CD14-positive monocyte (primary cell): ENCODE measurements at regions not wholly inside any gene's neighbourhood (a gene's known extent, or its start where the extent isn't known, plus 50 kb on each side); places are given as distances from the start of the nearest gene placed in this dataset.

Experiments used
- DNase-seq, 3 donors: peaks; one replicate each; pipeline ENCODE4 v3.0.0-alpha.2; 2011 to 2022
- H2AFZ ChIP-seq: 2 replicates; pipeline ENCODE4 v1.6.0; 2012; ENCODE audit warnings: mild to moderate bottlenecking, low read depth, low read length, inconsistent platforms; ENCODE audit not compliant: insufficient read depth, poor library complexity, severe bottlenecking
- H3K27ac ChIP-seq, 2 donors: 1 replicate in 1 of 2; 2 replicates in 1 of 2; pipeline ENCODE4 v1.5.1; 2012 to 2013; ENCODE audit warnings: low read length in 2 of 2, control low read depth in 1 of 2, inconsistent platforms in 1 of 2, low read depth in 1 of 2, mild to moderate bottlenecking in 1 of 2
- H3K27me3 ChIP-seq, 2 donors: one replicate each; pipeline versions ENCODE4 v1.6.0 to v1.6.1; 2011 to 2013; ENCODE audit warnings: low read length in 2 of 2; ENCODE audit not compliant: control insufficient read depth in 2 of 2, insufficient read depth in 2 of 2
- H3K36me3 ChIP-seq, 2 donors: replicated peaks in 1 of 2; 1 replicate in 1 of 2; 2 replicates in 1 of 2; pipeline versions ENCODE4 v1.5.1 to v1.6.1; 2012 to 2013; ENCODE audit warnings: low read length in 2 of 2, control low read depth in 1 of 2, inconsistent platforms in 1 of 2, mild to moderate bottlenecking in 1 of 2; ENCODE audit not compliant: insufficient read depth in 2 of 2, control insufficient read depth in 1 of 2
- H3K4me1 ChIP-seq, 2 donors: 1 replicate in 1 of 2; 2 replicates in 1 of 2; pipeline versions ENCODE4 v1.5.1 to v1.6.1; 2012 to 2013; ENCODE audit warnings: low read length in 2 of 2, control low read depth in 1 of 2, inconsistent platforms in 1 of 2, mild to moderate bottlenecking in 1 of 2, moderate library complexity in 1 of 2; ENCODE audit not compliant: insufficient read depth in 2 of 2, control insufficient read depth in 1 of 2
- H3K4me2 ChIP-seq: replicated peaks from 2 replicates; pipeline ENCODE3; 2012; ENCODE audit warnings: low read length, moderate library complexity, mild to moderate bottlenecking; ENCODE audit not compliant: poor library complexity, severe bottlenecking; ENCODE audit errors: extremely low read depth
- H3K4me3 ChIP-seq, 3 experiments: fragments of 200-600 bp in 1 of 3; sonication (generic) in 1 of 3; replicated peaks in 1 of 3; 1 replicate in 2 of 3; 2 replicates in 1 of 3; pipeline ENCODE4 v1.5.1; 2011 to 2013; ENCODE audit warnings: low read length in 3 of 3, mild to moderate bottlenecking in 3 of 3, control low read depth in 2 of 3, low read depth in 2 of 3, inconsistent platforms in 1 of 3, moderate library complexity in 1 of 3
- H3K79me2 ChIP-seq: 2 replicates; pipeline ENCODE4 v1.6.0; 2012; ENCODE audit warnings: mild to moderate bottlenecking, control low read depth, inconsistent platforms, low read length, moderate library complexity; ENCODE audit not compliant: insufficient read depth
- H3K9ac ChIP-seq: 2 replicates; pipeline ENCODE4 v1.6.0; 2017; ENCODE audit warnings: low read length, mild to moderate bottlenecking; ENCODE audit not compliant: insufficient read depth, poor library complexity, severe bottlenecking
- H3K9me3 ChIP-seq, 2 donors: replicated peaks in 1 of 2; 1 replicate in 1 of 2; 2 replicates in 1 of 2; pipeline versions ENCODE4 v1.5.1 to v1.6.1; 2012 to 2013; ENCODE audit warnings: low read length in 2 of 2, control low read depth in 1 of 2; ENCODE audit not compliant: control insufficient read depth in 1 of 2, insufficient read depth in 1 of 2
- H4K20me1 ChIP-seq: 2 replicates; pipeline ENCODE4 v1.6.0; 2012; ENCODE audit warnings: mild to moderate bottlenecking, low read length, control low read depth, moderate library complexity; ENCODE audit not compliant: insufficient read depth
- H3K27ac Mint-ChIP-seq, 7 donors: one replicate each; pipeline ENCODE4 v1.8.0; 2020; ENCODE audit warnings: mild to moderate bottlenecking in 7 of 7, mixed read lengths in 7 of 7, moderate library complexity in 6 of 7, inconsistent platforms in 2 of 7
- H3K27me3 Mint-ChIP-seq, 3 donors: one replicate each; pipeline ENCODE4 v1.8.0; 2021 to 2022; ENCODE audit warnings: low read depth in 3 of 3, mild to moderate bottlenecking in 3 of 3, mixed read lengths in 3 of 3, moderate library complexity in 3 of 3, inconsistent platforms in 1 of 3
- H3K36me3 Mint-ChIP-seq, 2 donors: one replicate each; pipeline ENCODE4 v1.8.0; 2020; ENCODE audit warnings: mixed read lengths in 2 of 2, inconsistent platforms in 1 of 2, mild to moderate bottlenecking in 1 of 2
- H3K4me1 Mint-ChIP-seq: one replicate; pipeline ENCODE4 v1.8.0; 2020; ENCODE audit warnings: mild to moderate bottlenecking, mixed read lengths
- H3K4me3 Mint-ChIP-seq, 2 donors: one replicate each; pipeline ENCODE4 v1.8.0; 2020; ENCODE audit warnings: mild to moderate bottlenecking in 2 of 2, mixed read lengths in 2 of 2, moderate library complexity in 1 of 2
- H3K9me3 Mint-ChIP-seq, 7 donors: one replicate each; pipeline ENCODE4 v1.8.0; 2020 to 2022; ENCODE audit warnings: mixed read lengths in 7 of 7, mild to moderate bottlenecking in 6 of 7, moderate library complexity in 6 of 7, inconsistent platforms in 2 of 7
- WGBS: methylation state at CpG from one replicate; pipeline ENCODE4 v1.1.5; 2013; ENCODE audit warnings: missing lambda C conversion rate; ENCODE audit not compliant: insufficient coverage; 5-methylcytosine and 5-hydroxymethylcytosine counted together
- intact Hi-C, 2 donors: fragments of 100-400 bp; cut with micrococcal nuclease; formaldehyde crosslinking; loops; one replicate each; pipeline versions ENCODE4 v1.15.0 to v1.15.1; 2023
- TF ChIP-seq, protein P1 (sequence below): fragments of 200-600 bp; IDR thresholded peaks from one replicate; pipeline ENCODE4 v1.8.0; 2022; ENCODE audit warnings: antibody characterized with exemption, mild to moderate bottlenecking

DNA sequence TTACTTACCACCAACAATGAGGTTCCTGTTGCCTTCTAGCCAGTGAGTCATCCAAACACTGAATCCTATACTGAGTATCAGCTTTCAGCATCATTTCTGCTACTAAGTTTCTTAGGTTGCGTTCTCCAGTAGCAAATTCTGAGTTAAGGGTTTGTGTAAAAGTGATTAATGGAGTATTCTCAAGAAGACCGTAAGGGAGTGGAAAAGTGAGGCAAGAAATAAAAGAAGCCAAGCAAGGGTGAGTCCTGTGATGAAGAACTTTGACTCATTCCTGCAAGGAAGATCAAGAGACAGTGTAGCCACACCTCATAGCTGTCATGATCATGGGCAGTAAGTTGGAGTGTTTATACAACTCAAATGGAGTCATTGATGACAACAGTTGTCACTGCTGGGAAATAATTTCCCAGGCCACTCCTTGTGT, 446.2 kb downstream of the RAPGEF2 start:
- TF ChIP-seq, protein P1, sequence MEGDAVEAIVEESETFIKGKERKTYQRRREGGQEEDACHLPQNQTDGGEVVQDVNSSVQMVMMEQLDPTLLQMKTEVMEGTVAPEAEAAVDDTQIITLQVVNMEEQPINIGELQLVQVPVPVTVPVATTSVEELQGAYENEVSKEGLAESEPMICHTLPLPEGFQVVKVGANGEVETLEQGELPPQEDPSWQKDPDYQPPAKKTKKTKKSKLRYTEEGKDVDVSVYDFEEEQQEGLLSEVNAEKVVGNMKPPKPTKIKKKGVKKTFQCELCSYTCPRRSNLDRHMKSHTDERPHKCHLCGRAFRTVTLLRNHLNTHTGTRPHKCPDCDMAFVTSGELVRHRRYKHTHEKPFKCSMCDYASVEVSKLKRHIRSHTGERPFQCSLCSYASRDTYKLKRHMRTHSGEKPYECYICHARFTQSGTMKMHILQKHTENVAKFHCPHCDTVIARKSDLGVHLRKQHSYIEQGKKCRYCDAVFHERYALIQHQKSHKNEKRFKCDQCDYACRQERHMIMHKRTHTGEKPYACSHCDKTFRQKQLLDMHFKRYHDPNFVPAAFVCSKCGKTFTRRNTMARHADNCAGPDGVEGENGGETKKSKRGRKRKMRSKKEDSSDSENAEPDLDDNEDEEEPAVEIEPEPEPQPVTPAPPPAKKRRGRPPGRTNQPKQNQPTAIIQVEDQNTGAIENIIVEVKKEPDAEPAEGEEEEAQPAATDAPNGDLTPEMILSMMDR = no peak
- Mint-ChIP-seq H3K36me3 (no peaks in the 10 kb centered on the region), H3K27me3 (no peaks in the 10 kb centered on the region), H3K27ac (no peak overlapping the region), H3K9me3 (peaks cover 0 to 2% (median 0%) of the 10 kb centered on the region in 7 donors), H3K4me3 (no peak overlapping the region), H3K4me1 (no peaks in the 10 kb centered on the region)
- Histone ChIP-seq H2AFZ (no peak overlapping the region), H3K9ac (no peak overlapping the region), H3K4me1 (no peaks in the 10 kb centered on the region), H3K27me3 (no peaks in the 10 kb centered on the region), H4K20me1 (no peaks in the 10 kb centered on the region), H3K79me2 (no peaks in the 10 kb centered on the region), H3K4me2 (no peak overlapping the region), H3K4me3 (no peak overlapping the region), H3K27ac (no peak overlapping the region), H3K9me3 (no peaks in the 10 kb centered on the region), H3K36me3 (no peaks in the 10 kb centered on the region)
- DNase-seq = no peak
- intact Hi-C loops = no loop called here
- no CpG with 5 or more reads among the region's 2 CpGs for WGBS

DNA sequence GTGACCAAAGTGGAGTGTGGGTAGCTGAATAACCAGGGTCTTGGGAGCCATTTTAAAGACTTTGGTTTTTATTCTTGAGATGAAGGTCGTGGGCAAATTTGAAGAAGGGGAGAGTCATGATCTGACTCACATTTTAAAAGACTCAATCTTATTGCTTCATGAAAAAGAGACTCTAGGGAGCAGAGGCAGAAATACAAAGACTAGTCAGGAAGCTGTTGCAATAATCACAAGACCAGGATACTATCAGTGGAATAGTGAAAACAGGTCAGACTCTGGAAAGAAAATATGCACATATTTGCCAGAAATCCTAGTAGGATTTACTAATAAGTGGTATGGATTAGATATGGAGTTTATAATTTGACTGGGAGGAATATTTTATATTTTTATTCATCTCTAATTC, 448.4 kb downstream of the RAPGEF2 start:
- Mint-ChIP-seq H3K4me3 (no peak overlapping the region), H3K27me3 (peaks cover 0 to 2% (median 2%) of the 10 kb centered on the region in 3 donors), H3K27ac (no peak overlapping the region), H3K4me1 (no peaks in the 10 kb centered on the region), H3K9me3 (peaks cover 0 to 2% (median 0%) of the 10 kb centered on the region in 7 donors), H3K36me3 (no peaks in the 10 kb centered on the region)
- TF ChIP-seq, protein P1 = no peak
- Histone ChIP-seq H3K9ac (no peak overlapping the region), H2AFZ (no peak overlapping the region), H4K20me1 (no peaks in the 10 kb centered on the region), H3K4me3 (no peak overlapping the region), H3K4me1 (no peaks in the 10 kb centered on the region), H3K4me2 (no peak overlapping the region), H3K27me3 (no peaks in the 10 kb centered on the region), H3K27ac (no peak overlapping the region), H3K9me3 (no peaks in the 10 kb centered on the region), H3K36me3 (no peaks in the 10 kb centered on the region), H3K79me2 (no peaks in the 10 kb centered on the region)
- no peak for DNase-seq
- no CpG with 5 or more reads among the region's 1 CpG for WGBS
- intact Hi-C loops = no loop called here
